AG04449 (cell line): ENCODE measurements at regions not wholly inside any gene's neighbourhood (a gene's known extent, or its start where the extent isn't known, plus 50 kb on each side); places are given as distances from the start of the nearest gene placed in this dataset.

ENCODE experiments used
- CTCF ChIA-PET: fragments of 350-600 bp; formaldehyde crosslinking; extraction: SDS; loops from one replicate; lab custom pipeline; 2021; ENCODE audit warnings: antibody characterized with exemption; lab: Yijun Ruan, JAX
- POLR2A ChIA-PET: fragments of 400-600, 350-600 bp; formaldehyde crosslinking; extraction: SDS; loops from one replicate; lab custom pipeline; 2020; ENCODE audit warnings: antibody characterized with exemption, inconsistent platforms; lab: Yijun Ruan, JAX
- DNase-seq: peaks from one replicate; pipeline ENCODE4 v3.0.0-alpha.2; 2010; ENCODE audit warnings: low read depth, low spot score
- H3K4me3 ChIP-seq: 2 replicates; pipeline ENCODE4 v1.5.1; 2011; ENCODE audit warnings: low read depth, mild to moderate bottlenecking, control low read depth, low read length
- TF ChIP-seq, protein P1 (sequence below): IDR thresholded peaks from one replicate; pipeline ENCODE4 v1.5.1; 2011; ENCODE audit warnings: mild to moderate bottlenecking, moderate library complexity, low read length, control low read depth, inconsistent platforms; ENCODE audit not compliant: insufficient read depth; ENCODE audit errors: missing control alignments

- no peak overlapping the region for H3K4me3 ChIP-seq
- CTCF ChIA-PET, result no interaction called here
- POLR2A ChIA-PET, result no interaction called here
- DNase-seq, result no peak
- TF ChIP-seq, protein P1, sequence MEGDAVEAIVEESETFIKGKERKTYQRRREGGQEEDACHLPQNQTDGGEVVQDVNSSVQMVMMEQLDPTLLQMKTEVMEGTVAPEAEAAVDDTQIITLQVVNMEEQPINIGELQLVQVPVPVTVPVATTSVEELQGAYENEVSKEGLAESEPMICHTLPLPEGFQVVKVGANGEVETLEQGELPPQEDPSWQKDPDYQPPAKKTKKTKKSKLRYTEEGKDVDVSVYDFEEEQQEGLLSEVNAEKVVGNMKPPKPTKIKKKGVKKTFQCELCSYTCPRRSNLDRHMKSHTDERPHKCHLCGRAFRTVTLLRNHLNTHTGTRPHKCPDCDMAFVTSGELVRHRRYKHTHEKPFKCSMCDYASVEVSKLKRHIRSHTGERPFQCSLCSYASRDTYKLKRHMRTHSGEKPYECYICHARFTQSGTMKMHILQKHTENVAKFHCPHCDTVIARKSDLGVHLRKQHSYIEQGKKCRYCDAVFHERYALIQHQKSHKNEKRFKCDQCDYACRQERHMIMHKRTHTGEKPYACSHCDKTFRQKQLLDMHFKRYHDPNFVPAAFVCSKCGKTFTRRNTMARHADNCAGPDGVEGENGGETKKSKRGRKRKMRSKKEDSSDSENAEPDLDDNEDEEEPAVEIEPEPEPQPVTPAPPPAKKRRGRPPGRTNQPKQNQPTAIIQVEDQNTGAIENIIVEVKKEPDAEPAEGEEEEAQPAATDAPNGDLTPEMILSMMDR, result no peak
Observed at GRCh38 chr22:49184736-49185135, 642.9 kb downstream of the BRD1 start.

DNA sequence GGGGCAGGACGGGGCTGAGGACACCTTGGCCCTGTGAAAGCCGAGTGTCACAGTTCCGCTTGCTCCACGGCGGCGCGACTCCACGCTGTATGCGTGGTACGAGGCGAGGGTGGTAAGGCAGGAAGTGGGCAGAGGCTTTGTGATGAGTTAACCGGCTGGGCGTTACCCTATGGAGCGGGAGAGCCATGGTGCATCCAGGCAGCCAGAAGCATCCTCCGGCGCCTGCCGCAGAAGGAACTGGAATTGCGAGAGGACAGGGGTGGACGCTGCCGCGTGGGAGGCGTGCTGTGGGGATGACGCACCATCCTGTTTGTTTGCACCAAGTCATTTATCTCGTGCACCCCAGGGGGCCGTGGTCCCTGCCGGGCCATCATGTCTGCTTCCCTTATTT is 643.9 kb downstream of the BRD1 start:
- ChIA-PET CTCF (no interaction called here), POLR2A (no interaction called here)
- H3K4me3 ChIP-seq, result no peak overlapping the region
- TF ChIP-seq, protein P1, result no peak
- DNase-seq, result no peak

GRCh38 chr22:49183208-49183825 is 644.4 kb downstream of the BRD1 start:
- CTCF ChIA-PET, result no interaction called here

GRCh38 chr22:49182416-49182815 is 645.3 kb downstream of the BRD1 start:
- POLR2A ChIA-PET, result no interaction called here
- CTCF ChIA-PET, result no interaction called here

More at GRCh38 chr22:49183208-49183825, 644.4 kb downstream of the BRD1 start:
- TF ChIP-seq, protein P1, result no peak
- DNase-seq, result no peak
- H3K4me3 ChIP-seq, result no peak overlapping the region
- POLR2A ChIA-PET, result no interaction called here

DNA sequence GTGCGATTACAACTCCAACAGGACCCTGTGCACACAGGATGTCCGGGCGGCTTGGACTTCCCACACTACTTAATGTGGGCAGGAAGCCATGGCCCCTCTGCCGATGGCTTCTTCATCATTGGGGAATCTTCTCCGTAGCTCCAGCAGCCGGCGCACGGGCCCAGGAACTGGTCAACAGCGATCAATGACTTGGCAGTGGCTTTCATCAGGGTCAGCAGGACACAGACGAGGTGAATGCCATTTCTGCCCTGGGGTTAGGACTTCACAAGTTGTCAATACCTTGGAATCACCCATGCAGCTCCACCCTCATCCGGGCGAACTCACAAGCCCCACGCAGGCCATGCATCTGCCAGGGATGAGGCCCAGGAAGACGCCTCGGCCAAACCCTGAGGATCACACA is 645.7 kb downstream of the BRD1 start:
- H3K4me3 ChIP-seq, result no peak overlapping the region
- TF ChIP-seq, protein P1, result no peak
- ChIA-PET POLR2A (no interaction called here), CTCF (no interaction called here)
- DNase-seq, result no peak

More at GRCh38 chr22:49182416-49182815, 645.3 kb downstream of the BRD1 start:
- TF ChIP-seq, protein P1, result no peak
- no peak overlapping the region for H3K4me3 ChIP-seq
- no peak for DNase-seq

DNA sequence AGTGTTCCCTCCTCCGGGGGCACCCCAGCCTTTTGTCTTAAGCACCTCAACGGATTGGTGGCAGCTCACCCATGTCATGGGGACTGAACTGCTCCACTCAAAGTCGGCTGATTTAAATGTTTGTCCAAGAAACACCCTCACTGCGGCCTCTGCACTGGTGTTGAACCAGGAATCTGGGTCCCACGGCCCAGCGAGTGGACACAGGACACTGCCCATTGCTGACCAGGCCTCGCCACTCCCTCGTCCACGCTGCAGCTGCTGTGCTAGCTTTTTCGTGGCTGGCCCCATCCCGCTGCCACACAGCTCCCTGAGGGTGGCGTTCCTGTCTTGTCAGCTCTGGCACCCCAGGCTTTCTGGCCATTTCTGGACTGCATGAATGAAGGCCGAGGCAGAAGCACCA is 646.2 kb downstream of the BRD1 start:
- no peak for DNase-seq
- TF ChIP-seq, protein P1, result no peak
- ChIA-PET CTCF (no interaction called here), POLR2A (no interaction called here)
- no peak overlapping the region for H3K4me3 ChIP-seq
